ENCODE measurements at regions not wholly inside any gene's neighbourhood (a gene's known extent, or its start where the extent isn't known, plus 50 kb on each side); places are given as distances from the start of the nearest gene placed in this dataset.

DNA sequence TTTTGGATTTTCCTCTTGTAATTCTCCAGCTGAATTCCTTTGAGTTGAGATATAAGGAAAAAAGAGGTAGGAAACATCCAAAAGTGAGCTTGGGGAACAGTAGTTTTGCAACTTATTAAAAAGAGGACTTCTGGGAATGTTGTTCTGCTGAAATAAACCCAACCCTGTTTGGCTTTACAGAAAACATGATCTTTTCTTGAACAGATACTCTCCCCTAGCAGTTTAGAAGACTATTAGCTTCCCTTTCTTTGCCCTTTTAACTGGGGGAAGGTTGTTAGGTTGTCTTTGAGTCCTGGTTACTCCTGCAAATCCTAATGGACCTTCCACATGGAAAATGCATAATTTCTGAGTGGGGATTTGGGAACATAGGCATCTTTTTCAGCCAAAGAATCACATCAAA, 168.7 kb upstream of the RPS23 start (continued):
- TF ChIP-seq EGR1 (IDR thresholded peaks at IDR 0.05; ENCODE audit: low read depth in 2 of 2) (no peak), ATF3 (IDR thresholded peaks at IDR 0.05) (no peak), FOXA2 (IDR thresholded peaks at IDR 0.05) (no peak), RXRA (IDR thresholded peaks at IDR 0.05) (no peak), HNF4A (conservative IDR thresholded peaks at IDR 0.05) (no peak), GABPA (IDR thresholded peaks at IDR 0.05 in 1 of 2, conservative IDR thresholded peaks at IDR 0.05 in 1 of 2) (no peak)

GRCh38 chr5:82445726-82446335, 167.7 kb upstream of the RPS23 start:
- Histone ChIP-seq H3K27me3 (ENCODE audit: control insufficient read depth in 4 of 4, insufficient read depth in 4 of 4, low read length in 3 of 4) (no peaks in the 10 kb centered on the region), H3K36me3 (ENCODE audit: control insufficient read depth in 4 of 4, insufficient read depth in 3 of 4, low read depth in 1 of 4, low read length in 3 of 4) (no peaks in the 10 kb centered on the region), H3K4me3 (ENCODE audit: low read depth in 1 of 3, low read length in 3 of 3) (no peak overlapping the region), H3K9me3 (ENCODE audit: control insufficient read depth in 4 of 4, low read length in 3 of 4) (no peaks in the 10 kb centered on the region), H3K4me1 (ENCODE audit: control insufficient read depth in 4 of 4, insufficient read depth in 4 of 4, low read length in 3 of 4) (no peaks in the 10 kb centered on the region), H3K27ac (ENCODE audit: low read depth in 1 of 2, low read length in 2 of 2) (no peak overlapping the region), H3K9ac (ENCODE audit: low read depth in 1 of 2, low read length in 2 of 2) (no peak overlapping the region)
- 78% methylated on average over 3 of the region's 3 CpGs for WGBS
- DNase-seq (ENCODE audit: low spot score), result no peak
- no peak for TF ChIP-seq YY1 (IDR thresholded peaks at IDR 0.05)
- TF ChIP-seq TAF1 (conservative IDR thresholded peaks at IDR 0.05), result no peak
- TF ChIP-seq HNF4A (conservative IDR thresholded peaks at IDR 0.05), result no peak
- no peak for TF ChIP-seq EGR1 (IDR thresholded peaks at IDR 0.05; ENCODE audit: low read depth in 2 of 2)
- TF ChIP-seq RAD21 (IDR thresholded peaks at IDR 0.05), result no peak
- TF ChIP-seq CTCF (IDR thresholded peaks at IDR 0.05; ENCODE audit: low read depth, low read length, missing input control), result no peak
- TF ChIP-seq, protein P1, sequence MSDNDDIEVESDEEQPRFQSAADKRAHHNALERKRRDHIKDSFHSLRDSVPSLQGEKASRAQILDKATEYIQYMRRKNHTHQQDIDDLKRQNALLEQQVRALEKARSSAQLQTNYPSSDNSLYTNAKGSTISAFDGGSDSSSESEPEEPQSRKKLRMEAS (IDR thresholded peaks at IDR 0.05), result no peak
- no peak for TF ChIP-seq JUND (IDR thresholded peaks at IDR 0.05)
- TF ChIP-seq RXRA (IDR thresholded peaks at IDR 0.05), result no peak
- TF ChIP-seq, protein P2, sequence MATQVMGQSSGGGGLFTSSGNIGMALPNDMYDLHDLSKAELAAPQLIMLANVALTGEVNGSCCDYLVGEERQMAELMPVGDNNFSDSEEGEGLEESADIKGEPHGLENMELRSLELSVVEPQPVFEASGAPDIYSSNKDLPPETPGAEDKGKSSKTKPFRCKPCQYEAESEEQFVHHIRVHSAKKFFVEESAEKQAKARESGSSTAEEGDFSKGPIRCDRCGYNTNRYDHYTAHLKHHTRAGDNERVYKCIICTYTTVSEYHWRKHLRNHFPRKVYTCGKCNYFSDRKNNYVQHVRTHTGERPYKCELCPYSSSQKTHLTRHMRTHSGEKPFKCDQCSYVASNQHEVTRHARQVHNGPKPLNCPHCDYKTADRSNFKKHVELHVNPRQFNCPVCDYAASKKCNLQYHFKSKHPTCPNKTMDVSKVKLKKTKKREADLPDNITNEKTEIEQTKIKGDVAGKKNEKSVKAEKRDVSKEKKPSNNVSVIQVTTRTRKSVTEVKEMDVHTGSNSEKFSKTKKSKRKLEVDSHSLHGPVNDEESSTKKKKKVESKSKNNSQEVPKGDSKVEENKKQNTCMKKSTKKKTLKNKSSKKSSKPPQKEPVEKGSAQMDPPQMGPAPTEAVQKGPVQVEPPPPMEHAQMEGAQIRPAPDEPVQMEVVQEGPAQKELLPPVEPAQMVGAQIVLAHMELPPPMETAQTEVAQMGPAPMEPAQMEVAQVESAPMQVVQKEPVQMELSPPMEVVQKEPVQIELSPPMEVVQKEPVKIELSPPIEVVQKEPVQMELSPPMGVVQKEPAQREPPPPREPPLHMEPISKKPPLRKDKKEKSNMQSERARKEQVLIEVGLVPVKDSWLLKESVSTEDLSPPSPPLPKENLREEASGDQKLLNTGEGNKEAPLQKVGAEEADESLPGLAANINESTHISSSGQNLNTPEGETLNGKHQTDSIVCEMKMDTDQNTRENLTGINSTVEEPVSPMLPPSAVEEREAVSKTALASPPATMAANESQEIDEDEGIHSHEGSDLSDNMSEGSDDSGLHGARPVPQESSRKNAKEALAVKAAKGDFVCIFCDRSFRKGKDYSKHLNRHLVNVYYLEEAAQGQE (IDR thresholded peaks at IDR 0.05), result no peak
- no peak for TF ChIP-seq HNF4G (IDR thresholded peaks at IDR 0.05)
- no peak for TF ChIP-seq GABPA (IDR thresholded peaks at IDR 0.05 in 1 of 2, conservative IDR thresholded peaks at IDR 0.05 in 1 of 2)
- no peak for TF ChIP-seq SP1 (IDR thresholded peaks at IDR 0.05)
- no peak for TF ChIP-seq NR2F2 (IDR thresholded peaks at IDR 0.05)
- no peak for TF ChIP-seq FOXA2 (IDR thresholded peaks at IDR 0.05)
- TF ChIP-seq, protein P3, sequence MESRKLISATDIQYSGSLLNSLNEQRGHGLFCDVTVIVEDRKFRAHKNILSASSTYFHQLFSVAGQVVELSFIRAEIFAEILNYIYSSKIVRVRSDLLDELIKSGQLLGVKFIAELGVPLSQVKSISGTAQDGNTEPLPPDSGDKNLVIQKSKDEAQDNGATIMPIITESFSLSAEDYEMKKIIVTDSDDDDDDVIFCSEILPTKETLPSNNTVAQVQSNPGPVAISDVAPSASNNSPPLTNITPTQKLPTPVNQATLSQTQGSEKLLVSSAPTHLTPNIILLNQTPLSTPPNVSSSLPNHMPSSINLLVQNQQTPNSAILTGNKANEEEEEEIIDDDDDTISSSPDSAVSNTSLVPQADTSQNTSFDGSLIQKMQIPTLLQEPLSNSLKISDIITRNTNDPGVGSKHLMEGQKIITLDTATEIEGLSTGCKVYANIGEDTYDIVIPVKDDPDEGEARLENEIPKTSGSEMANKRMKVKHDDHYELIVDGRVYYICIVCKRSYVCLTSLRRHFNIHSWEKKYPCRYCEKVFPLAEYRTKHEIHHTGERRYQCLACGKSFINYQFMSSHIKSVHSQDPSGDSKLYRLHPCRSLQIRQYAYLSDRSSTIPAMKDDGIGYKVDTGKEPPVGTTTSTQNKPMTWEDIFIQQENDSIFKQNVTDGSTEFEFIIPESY (IDR thresholded peaks at IDR 0.05), result no peak
- no peak for TF ChIP-seq FOXA1 (IDR thresholded peaks at IDR 0.05)
